ENCODE measurements at regions not wholly inside any gene's neighbourhood (a gene's known extent, or its start where the extent isn't known, plus 50 kb on each side); places are given as distances from the start of the nearest gene placed in this dataset.

GRCh38 chr12:73547421-73547820 is 990.2 kb upstream of the ATXN7L3B start:
- Histone ChIP-seq H3K9ac (ENCODE audit: insufficient read depth in 1 of 2, low read length in 2 of 2) (no peak overlapping the region), H3K4me3 (no peak overlapping the region), H3K27ac (ENCODE audit: low read depth in 1 of 2, low read length in 1 of 2) (no peak overlapping the region), H3K36me3 (ENCODE audit: control insufficient read depth in 4 of 4, insufficient read depth in 4 of 4, low read length in 4 of 4) (no peaks in the 10 kb centered on the region), H3K4me1 (ENCODE audit: control insufficient read depth in 5 of 5, insufficient read depth in 5 of 5, low read length in 5 of 5) (no peaks in the 10 kb centered on the region), H3K27me3 (ENCODE audit: control insufficient read depth in 3 of 3, insufficient read depth in 3 of 3, low read length in 2 of 3) (no peaks in the 10 kb centered on the region), H3K9me3 (ENCODE audit: control insufficient read depth in 4 of 4, insufficient read depth in 3 of 4, low read length in 3 of 4) (no peaks in the 10 kb centered on the region)
- no peak for TF ChIP-seq CTCF (IDR thresholded peaks at IDR 0.05; ENCODE audit: control extremely low read depth, extremely low read depth)
- DNase-seq (no peak), ATAC-seq (ENCODE audit: insufficient read depth, low FRiP score) (no peak)

- WGBS, 2 donors = 80 to 87% methylated on average over 4 of the region's 4 CpGs
- Histone ChIP-seq H3K27me3 (ENCODE audit: control insufficient read depth in 3 of 3, insufficient read depth in 3 of 3, low read length in 2 of 3) (no peaks in the 10 kb centered on the region), H3K4me1 (ENCODE audit: control insufficient read depth in 5 of 5, insufficient read depth in 5 of 5, low read length in 5 of 5) (no peaks in the 10 kb centered on the region)
These were observed 952.5 kb upstream of the ATXN7L3B start for GRCh38 chr12:73585136-73585535.

GRCh38 chr12:73589220-73589619 is 948.4 kb upstream of the ATXN7L3B start:
- no peak for DNase-seq
- H3K27ac ChIP-seq (ENCODE audit: low read depth in 1 of 2, low read length in 1 of 2) = no peak overlapping the region
- H3K36me3 ChIP-seq (ENCODE audit: control insufficient read depth in 4 of 4, insufficient read depth in 4 of 4, low read length in 4 of 4) = no peaks in the 10 kb centered on the region
- no peak for ATAC-seq (ENCODE audit: insufficient read depth, low FRiP score)
- H3K4me3 ChIP-seq = no peak overlapping the region
- no peaks in the 10 kb centered on the region for H3K27me3 ChIP-seq (ENCODE audit: control insufficient read depth in 3 of 3, insufficient read depth in 3 of 3, low read length in 2 of 3)
- no peak for TF ChIP-seq CTCF (IDR thresholded peaks at IDR 0.05; ENCODE audit: control extremely low read depth, extremely low read depth)
- no peaks in the 10 kb centered on the region for H3K4me1 ChIP-seq (ENCODE audit: control insufficient read depth in 5 of 5, insufficient read depth in 5 of 5, low read length in 5 of 5)
- 67 to 82% methylated on average over 1 of the region's 1 CpG for WGBS, 2 donors
- H3K9me3 ChIP-seq (ENCODE audit: control insufficient read depth in 4 of 4, insufficient read depth in 3 of 4, low read length in 3 of 4) = no peaks in the 10 kb centered on the region
- H3K9ac ChIP-seq (ENCODE audit: insufficient read depth in 1 of 2, low read length in 2 of 2) = no peak overlapping the region

More at GRCh38 chr12:73585136-73585535, 952.5 kb upstream of the ATXN7L3B start:
- TF ChIP-seq CTCF (IDR thresholded peaks at IDR 0.05; ENCODE audit: control extremely low read depth, extremely low read depth) = no peak
- Histone ChIP-seq H3K9ac (ENCODE audit: insufficient read depth in 1 of 2, low read length in 2 of 2) (no peak overlapping the region), H3K27ac (ENCODE audit: low read depth in 1 of 2, low read length in 1 of 2) (no peak overlapping the region), H3K4me3 (no peak overlapping the region), H3K36me3 (ENCODE audit: control insufficient read depth in 4 of 4, insufficient read depth in 4 of 4, low read length in 4 of 4) (no peaks in the 10 kb centered on the region), H3K9me3 (ENCODE audit: control insufficient read depth in 4 of 4, insufficient read depth in 3 of 4, low read length in 3 of 4) (peaks cover 0 to 2% (median 0%) of the 10 kb centered on the region in 4 donors)
- no peak for DNase-seq
- ATAC-seq (ENCODE audit: insufficient read depth, low FRiP score) = no peak

GRCh38 chr12:73598626-73599025 is 939.0 kb upstream of the ATXN7L3B start:
- Histone ChIP-seq H3K9me3 (ENCODE audit: control insufficient read depth in 4 of 4, insufficient read depth in 3 of 4, low read length in 3 of 4) (no peaks in the 10 kb centered on the region), H3K9ac (ENCODE audit: insufficient read depth in 1 of 2, low read length in 2 of 2) (no peak overlapping the region), H3K27me3 (ENCODE audit: control insufficient read depth in 3 of 3, insufficient read depth in 3 of 3, low read length in 2 of 3) (no peaks in the 10 kb centered on the region), H3K4me3 (no peak overlapping the region), H3K36me3 (ENCODE audit: control insufficient read depth in 4 of 4, insufficient read depth in 4 of 4, low read length in 4 of 4) (no peaks in the 10 kb centered on the region), H3K4me1 (ENCODE audit: control insufficient read depth in 5 of 5, insufficient read depth in 5 of 5, low read length in 5 of 5) (no peaks in the 10 kb centered on the region), H3K27ac (ENCODE audit: low read depth in 1 of 2, low read length in 1 of 2) (no peak overlapping the region)
- TF ChIP-seq CTCF (IDR thresholded peaks at IDR 0.05; ENCODE audit: control extremely low read depth, extremely low read depth) = no peak
- ATAC-seq (ENCODE audit: insufficient read depth, low FRiP score) (no peak), DNase-seq (no peak)
- 74 to 80% methylated on average over 1 of the region's 1 CpG for WGBS, 2 donors
